Endodermal cell (in vitro differentiated cells): ENCODE measurements at regions not wholly inside any gene's neighbourhood (a gene's known extent, or its start where the extent isn't known, plus 50 kb on each side); places are given as distances from the start of the nearest gene placed in this dataset.

Experiments
- DNase-seq: peaks from one replicate; pipeline ENCODE4 v3.0.0-alpha.2; 2017
- H3K27ac ChIP-seq: 2 replicates; pipeline ENCODE4 v1.5.1; 2013; ENCODE audit warnings: mild to moderate bottlenecking, low read depth, low read length, moderate library complexity
- H3K27me3 ChIP-seq: 2 replicates; pipeline ENCODE4 v1.6.1; 2013; ENCODE audit warnings: mild to moderate bottlenecking, low read length, moderate library complexity; ENCODE audit not compliant: insufficient read depth, control insufficient read depth, poor library complexity, severe bottlenecking
- H3K36me3 ChIP-seq: 2 replicates; pipeline ENCODE4 v1.7.0; 2013; ENCODE audit warnings: mild to moderate bottlenecking, low read length, moderate library complexity; ENCODE audit not compliant: control insufficient read depth, insufficient read depth
- H3K4me1 ChIP-seq: one replicate; pipeline ENCODE4 v1.7.0; 2013; ENCODE audit warnings: low read length; ENCODE audit not compliant: control insufficient read depth, insufficient read depth
- H3K4me3 ChIP-seq: 2 replicates; pipeline ENCODE4 v1.5.1; 2013; ENCODE audit warnings: mild to moderate bottlenecking, low read length, moderate library complexity
- H3K9ac ChIP-seq: 2 replicates; pipeline ENCODE4 v1.6.1; 2013; ENCODE audit warnings: mild to moderate bottlenecking, low read length, moderate library complexity; ENCODE audit not compliant: poor library complexity, severe bottlenecking; ENCODE audit errors: extremely low read depth
- H3K9me3 ChIP-seq: 2 replicates; pipeline ENCODE4 v1.6.1; 2013; ENCODE audit warnings: mild to moderate bottlenecking, low read length, moderate library complexity; ENCODE audit not compliant: control insufficient read depth
- H3K27ac Mint-ChIP-seq: 2 replicates; pipeline ENCODE4 v1.8.0; 2020; ENCODE audit warnings: mixed read lengths
- H3K27me3 Mint-ChIP-seq: 2 replicates; pipeline ENCODE4 v1.8.0; 2021; ENCODE audit warnings: mild to moderate bottlenecking, mixed read lengths; ENCODE audit not compliant: insufficient read depth
- H3K36me3 Mint-ChIP-seq: 2 replicates; pipeline ENCODE4 v1.8.0; 2020; ENCODE audit warnings: low read depth, mixed read lengths
- H3K4me1 Mint-ChIP-seq: 2 replicates; pipeline ENCODE4 v1.8.0; 2020; ENCODE audit warnings: mixed read lengths
- H3K4me3 Mint-ChIP-seq: 2 replicates; pipeline ENCODE4 v1.8.0; 2020; ENCODE audit warnings: mild to moderate bottlenecking, moderate library complexity, mixed read lengths
- H3K9me3 Mint-ChIP-seq: 2 replicates; pipeline ENCODE4 v1.8.0; 2020; ENCODE audit warnings: mild to moderate bottlenecking, mixed read lengths
- WGBS, 2 experiments: methylation state at CpG; one replicate each; pipeline versions ENCODE4 v1.1.5 to v1.1.7; 2013; ENCODE audit warnings: missing lambda C conversion rate in 2 of 2, mixed read lengths in 1 of 2; ENCODE audit not compliant: insufficient coverage in 1 of 2, insufficient read length in 1 of 2; 5-methylcytosine and 5-hydroxymethylcytosine counted together
- TF ChIP-seq, protein P1 (sequence below): fragments of 200-600 bp; sonication (generic); conservative IDR thresholded peaks from 2 replicates; pipeline ENCODE4 v1.5.0; 2021; ENCODE audit warnings: antibody characterized with exemption, mild to moderate bottlenecking

- 67 to 83% methylated on average over 1 to 2 of the region's 2 CpGs for WGBS, 2 experiments
- no peak overlapping the region for H3K27ac Mint-ChIP-seq
- Histone ChIP-seq H3K36me3 (no peaks in the 10 kb centered on the region), H3K4me1 (no peaks in the 10 kb centered on the region), H3K27me3 (peaks cover 17% of the 10 kb centered on the region), H3K9me3 (peaks cover 33% of the 10 kb centered on the region), H3K4me3 (no peak overlapping the region), H3K27ac (no peak overlapping the region), H3K9ac (no peak overlapping the region)
- no peak for DNase-seq
- H3K27me3 Mint-ChIP-seq, result peaks cover 19% of the 10 kb centered on the region
- H3K4me3 Mint-ChIP-seq, result no peak overlapping the region
- peaks cover 32% of the 10 kb centered on the region for H3K9me3 Mint-ChIP-seq
- peaks cover 9% of the 10 kb centered on the region for H3K36me3 Mint-ChIP-seq
- peaks cover 4% of the 10 kb centered on the region for H3K4me1 Mint-ChIP-seq
- TF ChIP-seq, protein P1, sequence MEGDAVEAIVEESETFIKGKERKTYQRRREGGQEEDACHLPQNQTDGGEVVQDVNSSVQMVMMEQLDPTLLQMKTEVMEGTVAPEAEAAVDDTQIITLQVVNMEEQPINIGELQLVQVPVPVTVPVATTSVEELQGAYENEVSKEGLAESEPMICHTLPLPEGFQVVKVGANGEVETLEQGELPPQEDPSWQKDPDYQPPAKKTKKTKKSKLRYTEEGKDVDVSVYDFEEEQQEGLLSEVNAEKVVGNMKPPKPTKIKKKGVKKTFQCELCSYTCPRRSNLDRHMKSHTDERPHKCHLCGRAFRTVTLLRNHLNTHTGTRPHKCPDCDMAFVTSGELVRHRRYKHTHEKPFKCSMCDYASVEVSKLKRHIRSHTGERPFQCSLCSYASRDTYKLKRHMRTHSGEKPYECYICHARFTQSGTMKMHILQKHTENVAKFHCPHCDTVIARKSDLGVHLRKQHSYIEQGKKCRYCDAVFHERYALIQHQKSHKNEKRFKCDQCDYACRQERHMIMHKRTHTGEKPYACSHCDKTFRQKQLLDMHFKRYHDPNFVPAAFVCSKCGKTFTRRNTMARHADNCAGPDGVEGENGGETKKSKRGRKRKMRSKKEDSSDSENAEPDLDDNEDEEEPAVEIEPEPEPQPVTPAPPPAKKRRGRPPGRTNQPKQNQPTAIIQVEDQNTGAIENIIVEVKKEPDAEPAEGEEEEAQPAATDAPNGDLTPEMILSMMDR, result no peak
These were observed 732.6 kb downstream of the CCSER2 start for GRCh38 chr10:85060944-85061343.

- Histone ChIP-seq H3K9ac (no peak overlapping the region), H3K9me3 (peaks cover 29% of the 10 kb centered on the region), H3K27ac (no peak overlapping the region), H3K4me1 (no peaks in the 10 kb centered on the region), H3K4me3 (no peak overlapping the region), H3K36me3 (no peaks in the 10 kb centered on the region), H3K27me3 (peaks cover 17% of the 10 kb centered on the region)
- Mint-ChIP-seq H3K36me3 (peaks cover 4% of the 10 kb centered on the region), H3K4me1 (peaks cover 4% of the 10 kb centered on the region), H3K9me3 (peaks cover 28% of the 10 kb centered on the region), H3K27me3 (peaks cover 19% of the 10 kb centered on the region), H3K27ac (no peak overlapping the region), H3K4me3 (no peak overlapping the region)
- no peak for DNase-seq
- TF ChIP-seq, protein P1, result no peak
- 90% methylated on average over 2 of the region's 2 CpGs; no CpG with 5 or more reads in 1 of the 2 experiments for WGBS, 2 experiments
These were observed 733.0 kb downstream of the CCSER2 start for GRCh38 chr10:85061401-85061800.

GRCh38 chr10:85067955-85068354, 739.6 kb downstream of the CCSER2 start:
- H3K27me3 Mint-ChIP-seq, result no peaks in the 10 kb centered on the region
- Histone ChIP-seq H3K27me3 (no peaks in the 10 kb centered on the region), H3K4me1 (no peaks in the 10 kb centered on the region), H3K4me3 (no peak overlapping the region), H3K36me3 (no peaks in the 10 kb centered on the region), H3K9ac (no peak overlapping the region), H3K9me3 (peaks cover 13% of the 10 kb centered on the region), H3K27ac (no peak overlapping the region)
- no peak overlapping the region for H3K4me3 Mint-ChIP-seq
- no peak overlapping the region for H3K27ac Mint-ChIP-seq
- H3K4me1 Mint-ChIP-seq, result no peaks in the 10 kb centered on the region
- no peak for DNase-seq
- H3K9me3 Mint-ChIP-seq, result peaks cover 18% of the 10 kb centered on the region
- WGBS, 2 experiments, result 100% methylated on average over 1 of the region's 1 CpG; no CpG with 5 or more reads in 1 of the 2 experiments
- TF ChIP-seq, protein P1, result no peak
- no peaks in the 10 kb centered on the region for H3K36me3 Mint-ChIP-seq
